ENCODE measurements at regions not wholly inside any gene's neighbourhood (a gene's known extent, or its start where the extent isn't known, plus 50 kb on each side); places are given as distances from the start of the nearest gene placed in this dataset.

DNA sequence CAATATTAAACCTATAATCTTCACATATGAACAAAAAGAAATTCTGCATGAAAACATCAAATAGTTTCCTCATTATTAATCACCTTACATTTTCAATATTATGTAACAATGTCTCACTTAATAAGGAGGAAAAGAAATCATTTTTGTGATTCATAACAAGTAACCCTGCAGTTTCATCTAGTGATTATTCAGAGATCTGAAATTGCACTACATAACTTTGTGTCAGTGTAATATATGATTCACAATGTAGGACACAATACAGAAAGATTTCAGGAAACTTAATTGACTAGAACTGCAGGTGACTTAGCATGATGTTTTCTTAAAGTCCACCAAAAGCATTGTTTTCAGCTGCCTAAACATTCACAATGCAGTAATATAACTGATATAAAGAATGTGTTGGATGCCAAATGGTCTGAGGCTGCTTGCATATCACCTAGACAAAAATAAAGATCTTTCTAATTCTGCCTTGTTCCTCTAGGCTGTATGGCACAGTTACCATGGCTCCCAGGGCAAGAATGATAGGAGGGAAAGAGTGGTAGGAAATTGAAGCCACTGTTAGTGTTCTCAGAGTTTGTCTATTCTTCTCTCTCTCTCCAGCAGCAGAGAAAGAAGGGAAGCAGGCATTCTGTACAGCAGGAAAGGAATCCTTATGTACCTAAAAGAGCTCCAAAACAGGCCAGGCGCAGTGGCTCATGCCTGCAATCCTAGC is 366.6 kb downstream of the FSIP2 start:
- no peak overlapping the region for H3K9ac ChIP-seq (ENCODE audit: low read depth in 1 of 2, low read length in 2 of 2)
- no peaks in the 10 kb centered on the region for H3K36me3 ChIP-seq (ENCODE audit: control insufficient read depth in 2 of 2, insufficient read depth in 2 of 2, low read length in 2 of 2)
- no peaks in the 10 kb centered on the region for H3K9me3 ChIP-seq (ENCODE audit: control insufficient read depth in 2 of 2, low read length in 2 of 2)
- H3K4me1 ChIP-seq (ENCODE audit: control insufficient read depth in 2 of 2, insufficient read depth in 2 of 2, low read length in 2 of 2) = no peaks in the 10 kb centered on the region
- no peak overlapping the region for H3K4me3 ChIP-seq (ENCODE audit: low read length in 2 of 2)
- no peaks in the 10 kb centered on the region for H3K27me3 ChIP-seq (ENCODE audit: control insufficient read depth in 2 of 2, insufficient read depth in 2 of 2, low read length in 2 of 2)
- H3K27ac ChIP-seq (ENCODE audit: low read depth in 2 of 2, low read length in 2 of 2) = no peak overlapping the region

DNA sequence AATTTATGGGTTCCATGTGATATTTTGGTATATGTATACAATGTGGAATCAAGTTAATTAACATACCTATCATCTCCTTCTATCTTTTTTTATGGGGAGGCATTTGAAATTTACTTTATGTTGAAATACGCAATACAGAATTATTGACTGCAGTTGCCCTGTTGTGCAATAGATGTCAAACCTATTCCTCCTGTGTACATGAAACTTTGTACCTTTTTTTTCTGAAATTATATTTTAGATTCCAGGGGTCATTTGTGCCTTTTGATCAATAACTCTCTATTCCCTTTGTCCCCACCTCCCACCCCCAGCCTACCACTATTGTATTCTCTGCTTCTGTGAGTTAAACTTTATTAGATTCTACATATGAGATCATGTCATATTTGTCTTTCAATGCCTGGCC is 369.9 kb downstream of the FSIP2 start:
- Histone ChIP-seq H3K27ac (ENCODE audit: low read depth in 2 of 2, low read length in 2 of 2) (no peak overlapping the region), H3K9ac (ENCODE audit: low read depth in 1 of 2, low read length in 2 of 2) (no peak overlapping the region), H3K4me3 (ENCODE audit: low read length in 2 of 2) (no peak overlapping the region)

GRCh38 chr2:186113284-186113683 is 372.8 kb upstream of the ZC3H15 start:
- H3K27ac ChIP-seq (ENCODE audit: low read depth in 2 of 2, low read length in 2 of 2) = no peak overlapping the region
- H3K36me3 ChIP-seq (ENCODE audit: control insufficient read depth in 2 of 2, insufficient read depth in 2 of 2, low read length in 2 of 2) = peaks cover 0 to 4% of the 10 kb centered on the region in 2 donors
- H3K4me1 ChIP-seq (ENCODE audit: control insufficient read depth in 2 of 2, insufficient read depth in 2 of 2, low read length in 2 of 2) = no peaks in the 10 kb centered on the region
- no peaks in the 10 kb centered on the region for H3K9me3 ChIP-seq (ENCODE audit: control insufficient read depth in 2 of 2, low read length in 2 of 2)
- no peak overlapping the region for H3K9ac ChIP-seq (ENCODE audit: low read depth in 1 of 2, low read length in 2 of 2)
- H3K27me3 ChIP-seq (ENCODE audit: control insufficient read depth in 2 of 2, insufficient read depth in 2 of 2, low read length in 2 of 2) = no peaks in the 10 kb centered on the region
- no peak overlapping the region for H3K4me3 ChIP-seq (ENCODE audit: low read length in 2 of 2)

More for the DNA sequence above, 369.9 kb downstream of the FSIP2 start:
- Histone ChIP-seq H3K36me3 (ENCODE audit: control insufficient read depth in 2 of 2, insufficient read depth in 2 of 2, low read length in 2 of 2) (no peaks in the 10 kb centered on the region), H3K4me1 (ENCODE audit: control insufficient read depth in 2 of 2, insufficient read depth in 2 of 2, low read length in 2 of 2) (no peaks in the 10 kb centered on the region), H3K9me3 (ENCODE audit: control insufficient read depth in 2 of 2, low read length in 2 of 2) (no peaks in the 10 kb centered on the region), H3K27me3 (ENCODE audit: control insufficient read depth in 2 of 2, insufficient read depth in 2 of 2, low read length in 2 of 2) (no peaks in the 10 kb centered on the region)

GRCh38 chr2:186125156-186125555 is 360.9 kb upstream of the ZC3H15 start:
- H3K4me1 ChIP-seq (ENCODE audit: control insufficient read depth in 2 of 2, insufficient read depth in 2 of 2, low read length in 2 of 2) = no peaks in the 10 kb centered on the region
- no peaks in the 10 kb centered on the region for H3K27me3 ChIP-seq (ENCODE audit: control insufficient read depth in 2 of 2, insufficient read depth in 2 of 2, low read length in 2 of 2)
- H3K27ac ChIP-seq (ENCODE audit: low read depth in 2 of 2, low read length in 2 of 2) = no peak overlapping the region
- H3K9me3 ChIP-seq (ENCODE audit: control insufficient read depth in 2 of 2, low read length in 2 of 2) = no peaks in the 10 kb centered on the region
- H3K9ac ChIP-seq (ENCODE audit: low read depth in 1 of 2, low read length in 2 of 2) = no peak overlapping the region
- no peaks in the 10 kb centered on the region for H3K36me3 ChIP-seq (ENCODE audit: control insufficient read depth in 2 of 2, insufficient read depth in 2 of 2, low read length in 2 of 2)
- H3K4me3 ChIP-seq (ENCODE audit: low read length in 2 of 2) = no peak overlapping the region

- Histone ChIP-seq H3K9me3 (ENCODE audit: control insufficient read depth in 2 of 2, low read length in 2 of 2) (no peaks in the 10 kb centered on the region), H3K4me3 (ENCODE audit: low read length in 2 of 2) (no peak overlapping the region), H3K27me3 (ENCODE audit: control insufficient read depth in 2 of 2, insufficient read depth in 2 of 2, low read length in 2 of 2) (no peaks in the 10 kb centered on the region)
These were observed 360.4 kb upstream of the ZC3H15 start for GRCh38 chr2:186125625-186126024.

GRCh38 chr2:186126181-186126580 is 359.9 kb upstream of the ZC3H15 start:
- no peak overlapping the region for H3K9ac ChIP-seq (ENCODE audit: low read depth in 1 of 2, low read length in 2 of 2)
- H3K4me3 ChIP-seq (ENCODE audit: low read length in 2 of 2) = no peak overlapping the region
- H3K36me3 ChIP-seq (ENCODE audit: control insufficient read depth in 2 of 2, insufficient read depth in 2 of 2, low read length in 2 of 2) = no peaks in the 10 kb centered on the region
- H3K4me1 ChIP-seq (ENCODE audit: control insufficient read depth in 2 of 2, insufficient read depth in 2 of 2, low read length in 2 of 2) = no peaks in the 10 kb centered on the region
- H3K27me3 ChIP-seq (ENCODE audit: control insufficient read depth in 2 of 2, insufficient read depth in 2 of 2, low read length in 2 of 2) = no peaks in the 10 kb centered on the region
- no peaks in the 10 kb centered on the region for H3K9me3 ChIP-seq (ENCODE audit: control insufficient read depth in 2 of 2, low read length in 2 of 2)
- H3K27ac ChIP-seq (ENCODE audit: low read depth in 2 of 2, low read length in 2 of 2) = no peak overlapping the region

More at GRCh38 chr2:186125625-186126024, 360.4 kb upstream of the ZC3H15 start:
- no peak overlapping the region for H3K9ac ChIP-seq (ENCODE audit: low read depth in 1 of 2, low read length in 2 of 2)
- no peaks in the 10 kb centered on the region for H3K36me3 ChIP-seq (ENCODE audit: control insufficient read depth in 2 of 2, insufficient read depth in 2 of 2, low read length in 2 of 2)
- H3K27ac ChIP-seq (ENCODE audit: low read depth in 2 of 2, low read length in 2 of 2) = no peak overlapping the region
- H3K4me1 ChIP-seq (ENCODE audit: control insufficient read depth in 2 of 2, insufficient read depth in 2 of 2, low read length in 2 of 2) = no peaks in the 10 kb centered on the region

DNA sequence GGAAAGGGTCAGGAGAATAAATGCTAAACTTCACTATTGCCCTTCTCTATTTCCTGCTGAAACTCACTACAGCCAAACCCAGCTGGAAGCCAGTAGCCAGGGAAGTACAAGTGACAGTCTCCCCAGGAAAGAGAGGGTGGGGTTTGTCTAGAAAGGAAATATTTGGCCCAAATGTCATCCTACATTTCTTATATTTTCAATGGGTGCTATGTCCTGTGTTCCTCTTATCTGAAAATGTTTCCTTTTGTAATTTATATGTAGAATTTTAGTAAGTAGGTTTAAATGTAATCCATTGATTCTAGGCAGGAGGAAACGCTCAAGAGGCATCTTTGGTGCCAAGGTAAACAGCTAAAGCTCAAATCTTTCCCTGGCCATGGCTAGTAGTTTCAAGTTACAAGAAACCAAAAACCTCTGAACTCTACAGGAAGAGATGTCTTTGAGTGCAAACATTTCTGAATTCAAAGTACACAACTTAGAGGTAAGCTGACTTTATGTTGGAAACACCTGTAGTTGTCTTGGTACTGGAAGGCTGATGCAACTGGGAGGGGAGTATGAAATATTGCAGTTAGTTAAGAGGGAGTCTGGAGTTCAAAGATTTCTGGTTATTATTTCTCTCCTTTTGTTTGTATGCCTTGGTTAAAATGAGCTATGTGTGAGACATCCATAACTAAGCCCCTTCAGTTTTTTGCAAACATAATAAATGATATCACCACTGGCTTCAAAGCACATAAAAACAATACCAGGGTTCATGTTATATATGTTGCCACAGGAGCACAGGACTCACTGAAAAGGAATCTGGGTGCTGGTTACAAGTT is 356.1 kb upstream of the ZC3H15 start:
- Histone ChIP-seq H3K27ac (ENCODE audit: low read depth in 2 of 2, low read length in 2 of 2) (no peak overlapping the region), H3K27me3 (ENCODE audit: control insufficient read depth in 2 of 2, insufficient read depth in 2 of 2, low read length in 2 of 2) (no peaks in the 10 kb centered on the region), H3K36me3 (ENCODE audit: control insufficient read depth in 2 of 2, insufficient read depth in 2 of 2, low read length in 2 of 2) (no peaks in the 10 kb centered on the region), H3K9ac (ENCODE audit: low read depth in 1 of 2, low read length in 2 of 2) (no peak overlapping the region), H3K9me3 (ENCODE audit: control insufficient read depth in 2 of 2, low read length in 2 of 2) (no peaks in the 10 kb centered on the region), H3K4me1 (ENCODE audit: control insufficient read depth in 2 of 2, insufficient read depth in 2 of 2, low read length in 2 of 2) (no peaks in the 10 kb centered on the region), H3K4me3 (ENCODE audit: low read length in 2 of 2) (no peak overlapping the region)

GRCh38 chr2:186130748-186131641 is 355.1 kb upstream of the ZC3H15 start:
- Histone ChIP-seq H3K9ac (ENCODE audit: low read depth in 1 of 2, low read length in 2 of 2) (no peak overlapping the region), H3K27me3 (ENCODE audit: control insufficient read depth in 2 of 2, insufficient read depth in 2 of 2, low read length in 2 of 2) (no peaks in the 10 kb centered on the region), H3K4me1 (ENCODE audit: control insufficient read depth in 2 of 2, insufficient read depth in 2 of 2, low read length in 2 of 2) (no peaks in the 10 kb centered on the region), H3K4me3 (ENCODE audit: low read length in 2 of 2) (no peak overlapping the region), H3K9me3 (ENCODE audit: control insufficient read depth in 2 of 2, low read length in 2 of 2) (no peaks in the 10 kb centered on the region), H3K36me3 (ENCODE audit: control insufficient read depth in 2 of 2, insufficient read depth in 2 of 2, low read length in 2 of 2) (no peaks in the 10 kb centered on the region), H3K27ac (ENCODE audit: low read depth in 2 of 2, low read length in 2 of 2) (no peak overlapping the region)

GRCh38 chr2:186135686-186136085 is 350.4 kb upstream of the ZC3H15 start:
- H3K4me1 ChIP-seq (ENCODE audit: control insufficient read depth in 2 of 2, insufficient read depth in 2 of 2, low read length in 2 of 2) = no peaks in the 10 kb centered on the region
- no peaks in the 10 kb centered on the region for H3K27me3 ChIP-seq (ENCODE audit: control insufficient read depth in 2 of 2, insufficient read depth in 2 of 2, low read length in 2 of 2)
- H3K9ac ChIP-seq (ENCODE audit: low read depth in 1 of 2, low read length in 2 of 2) = no peak overlapping the region
- no peak overlapping the region for H3K27ac ChIP-seq (ENCODE audit: low read depth in 2 of 2, low read length in 2 of 2)
- no peaks in the 10 kb centered on the region for H3K36me3 ChIP-seq (ENCODE audit: control insufficient read depth in 2 of 2, insufficient read depth in 2 of 2, low read length in 2 of 2)
- no peak overlapping the region for H3K4me3 ChIP-seq (ENCODE audit: low read length in 2 of 2)
- H3K9me3 ChIP-seq (ENCODE audit: control insufficient read depth in 2 of 2, low read length in 2 of 2) = no peaks in the 10 kb centered on the region

GRCh38 chr2:186136860-186137259 is 349.2 kb upstream of the ZC3H15 start:
- Histone ChIP-seq H3K9me3 (ENCODE audit: control insufficient read depth in 2 of 2, low read length in 2 of 2) (no peaks in the 10 kb centered on the region), H3K36me3 (ENCODE audit: control insufficient read depth in 2 of 2, insufficient read depth in 2 of 2, low read length in 2 of 2) (no peaks in the 10 kb centered on the region), H3K27ac (ENCODE audit: low read depth in 2 of 2, low read length in 2 of 2) (no peak overlapping the region), H3K27me3 (ENCODE audit: control insufficient read depth in 2 of 2, insufficient read depth in 2 of 2, low read length in 2 of 2) (no peaks in the 10 kb centered on the region), H3K4me1 (ENCODE audit: control insufficient read depth in 2 of 2, insufficient read depth in 2 of 2, low read length in 2 of 2) (no peaks in the 10 kb centered on the region), H3K9ac (ENCODE audit: low read depth in 1 of 2, low read length in 2 of 2) (no peak overlapping the region), H3K4me3 (ENCODE audit: low read length in 2 of 2) (no peak overlapping the region)
